H1 (cell line): ENCODE measurements at regions not wholly inside any gene's neighbourhood (a gene's known extent, or its start where the extent isn't known, plus 50 kb on each side); places are given as distances from the start of the nearest gene placed in this dataset.

Source experiments
- BRCA1 ChIP-seq: IDR thresholded peaks from 2 replicates; pipeline ENCODE4 v1.6.1; 2012; ENCODE audit warnings: low read depth, low read length, improper control_type of control experiment
- TBP ChIP-seq: IDR thresholded peaks from 2 replicates; pipeline ENCODE4 v1.6.1; 2011; ENCODE audit warnings: low read depth, low read length, improper control_type of control experiment

- TF ChIP-seq TBP (no peak), BRCA1 (no peak)
Measured at GRCh38 chr3:132983143-132983770, 54.9 kb upstream of the TMEM108 start (continued).
